ENCODE measurements at regions not wholly inside any gene's neighbourhood (a gene's known extent, or its start where the extent isn't known, plus 50 kb on each side); places are given as distances from the start of the nearest gene placed in this dataset.

GRCh38 chr11:39589391-39589790 is 1870.1 kb downstream of the LRRC4C start:
- WGBS (ENCODE audit: low lambda C conversion rate), result 0% methylated on average over 1 of the region's 1 CpG
- H3K27ac ChIP-seq (ENCODE audit: extremely low read length, insufficient read depth, low read length), result no peak overlapping the region
- H2AFZ ChIP-seq (ENCODE audit: low read length), result no peak overlapping the region
- no peaks in the 10 kb centered on the region for H3K36me3 ChIP-seq (replicated peaks in 1 of 2; ENCODE audit: control insufficient read depth in 1 of 2, insufficient read depth in 2 of 2, low read length in 2 of 2)
- no peak for TF ChIP-seq ZNF549 (CRISPR knock-in tag; IDR thresholded peaks at IDR 0.05)
- no peak for TF ChIP-seq ZMYM4 (CRISPR knock-in tag; IDR thresholded peaks at IDR 0.05)
- TF ChIP-seq ZNF891 (CRISPR knock-in tag; IDR thresholded peaks at IDR 0.05), result no peak
- ChIA-PET CTCF (ENCODE audit: low intra/inter-chr PET ratio, low total read pairs) (no interaction called here), POLR2A (no interaction called here)
- no peaks in the 10 kb centered on the region for H3K27me3 ChIP-seq (ENCODE audit: control insufficient read depth in 1 of 2, insufficient read depth in 2 of 2, low read length in 2 of 2)
- no peak for ATAC-seq
- no TSS peak for BruUV-seq (replicated peaks)
- H3K4me1 ChIP-seq (ENCODE audit: insufficient read depth, low read length), result no peaks in the 10 kb centered on the region
- H3K9me3 ChIP-seq (ENCODE audit: low read length), result peaks cover 11% of the 10 kb centered on the region
- H3K4me2 ChIP-seq (ENCODE audit: low read depth, low read length), result no peak overlapping the region
- in situ Hi-C loops (cut with HindIII; ENCODE audit: extremely low pct_ligation_motif_present, low pct_unique_long_range_greater_than_20kb) (no loop called here), intact Hi-C loops (cut with micrococcal nuclease; ENCODE audit: unreplicated experiment) (no loop called here)
- no peak overlapping the region for H3K4me3 ChIP-seq (replicated peaks in 1 of 3; ENCODE audit: insufficient read depth in 1 of 3, low read depth in 2 of 3, low read length in 3 of 3)
- H3K79me2 ChIP-seq (ENCODE audit: insufficient read depth, low read length), result no peaks in the 10 kb centered on the region
- DNase-seq (ENCODE audit: low spot score), result no peak
- no peak for FAIRE-seq
- H3K9ac ChIP-seq (ENCODE audit: insufficient read depth, low read depth, low read length), result no peak overlapping the region
- H4K20me1 ChIP-seq (ENCODE audit: insufficient read depth, low read length), result no peaks in the 10 kb centered on the region

GRCh38 chr11:39586036-39586435 is 1873.4 kb downstream of the LRRC4C start:
- no peak for TF ChIP-seq EEA1 (CRISPR knock-in tag; IDR thresholded peaks at IDR 0.05; ENCODE audit: borderline replicate concordance)
- no peak for TF ChIP-seq ZBTB14 (CRISPR knock-in tag; IDR thresholded peaks at IDR 0.05)
- no peak for TF ChIP-seq RELA (CRISPR knock-in tag; IDR thresholded peaks at IDR 0.05)
- TF ChIP-seq CREBL2 (CRISPR knock-in tag; IDR thresholded peaks at IDR 0.05; ENCODE audit: borderline replicate concordance), result no peak
- no peak for TF ChIP-seq HINFP (CRISPR knock-in tag; IDR thresholded peaks at IDR 0.05; ENCODE audit: low read depth)
- no peak for TF ChIP-seq ZNF446 (CRISPR knock-in tag; IDR thresholded peaks at IDR 0.05)
- TF ChIP-seq ASH2L (IDR thresholded peaks at IDR 0.05; ENCODE audit: insufficient read length, low read depth, low read length), result no peak
- no peak for TF ChIP-seq MZF1 (CRISPR knock-in tag; IDR thresholded peaks at IDR 0.05; ENCODE audit: borderline replicate concordance)
- FAIRE-seq, result no peak
- Histone ChIP-seq H3K4me1 (ENCODE audit: insufficient read depth, low read length) (no peaks in the 10 kb centered on the region), H3K9me3 (ENCODE audit: low read length) (peaks cover 11% of the 10 kb centered on the region), H3K4me3 (replicated peaks in 1 of 3; ENCODE audit: insufficient read depth in 1 of 3, low read depth in 2 of 3, low read length in 3 of 3) (no peak overlapping the region), H3K79me2 (ENCODE audit: insufficient read depth, low read length) (no peaks in the 10 kb centered on the region), H3K9ac (ENCODE audit: insufficient read depth, low read depth, low read length) (no peak overlapping the region), H4K20me1 (ENCODE audit: insufficient read depth, low read length) (no peaks in the 10 kb centered on the region), H2AFZ (ENCODE audit: low read length) (no peak overlapping the region), H3K27me3 (ENCODE audit: control insufficient read depth in 1 of 2, insufficient read depth in 2 of 2, low read length in 2 of 2) (no peaks in the 10 kb centered on the region), H3K27ac (ENCODE audit: extremely low read length, insufficient read depth, low read length) (no peak overlapping the region), H3K36me3 (replicated peaks in 1 of 2; ENCODE audit: control insufficient read depth in 1 of 2, insufficient read depth in 2 of 2, low read length in 2 of 2) (no peaks in the 10 kb centered on the region), H3K4me2 (ENCODE audit: low read depth, low read length) (no peak overlapping the region)
- no peak for DNase-seq (ENCODE audit: low spot score)
- no TSS peak for BruUV-seq (replicated peaks)
- no peak for ATAC-seq
- intact Hi-C loops (cut with micrococcal nuclease; ENCODE audit: unreplicated experiment), result no loop called here
- CTCF ChIA-PET (ENCODE audit: low intra/inter-chr PET ratio, low total read pairs), result no interaction called here
- WGBS (ENCODE audit: low lambda C conversion rate), result 0% methylated on average over 1 of the region's 1 CpG
- POLR2A ChIA-PET, result no interaction called here
- in situ Hi-C loops (cut with HindIII; ENCODE audit: extremely low pct_ligation_motif_present, low pct_unique_long_range_greater_than_20kb), result no loop called here
